ENCODE measurements at regions not wholly inside any gene's neighbourhood (a gene's known extent, or its start where the extent isn't known, plus 50 kb on each side); places are given as distances from the start of the nearest gene placed in this dataset.
"Not testable (repeated sequence)": the region's sequence is repeated elsewhere in the genome, so short reads cannot be mapped to it uniquely, and the experiment has no call there.

DNA sequence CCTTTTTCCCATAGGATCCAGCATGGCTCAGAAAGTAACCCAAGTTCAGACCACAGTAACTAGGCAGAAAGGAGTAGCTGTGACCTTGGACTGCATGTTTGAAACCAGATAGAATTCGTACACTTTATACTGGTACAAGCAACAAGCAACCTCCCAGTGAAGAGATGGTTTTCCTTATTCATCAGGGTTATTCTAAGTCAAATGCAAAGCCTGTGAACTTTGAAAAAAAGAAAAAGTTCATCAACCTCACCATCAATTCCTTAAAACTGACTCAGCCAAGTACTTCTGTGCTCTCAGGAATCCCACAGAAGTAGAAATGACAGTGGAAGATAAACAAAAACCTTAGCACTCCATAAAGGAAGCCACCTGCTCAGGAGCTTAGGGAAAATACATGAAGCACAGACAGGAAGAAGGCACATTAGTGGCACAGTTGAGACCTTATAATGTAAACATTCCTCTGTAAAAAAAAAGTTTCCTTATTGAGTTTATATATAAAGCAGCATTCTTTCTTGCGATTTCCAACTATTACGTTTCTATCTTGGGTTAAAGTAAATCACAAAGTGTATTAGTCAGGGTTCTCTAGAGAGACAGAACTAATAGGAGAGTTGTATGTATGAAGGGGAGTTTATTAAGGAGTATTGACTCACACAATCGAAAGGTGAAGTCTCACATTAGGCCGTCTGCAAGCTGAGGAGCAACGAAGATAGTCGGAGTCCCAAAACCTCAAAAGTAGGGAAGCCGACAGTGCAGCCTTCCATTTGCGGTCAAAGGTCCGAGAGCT, 398.4 kb downstream of the DAD1 start:
- no peak for DNase-seq (ENCODE audit: low read depth)

DNA sequence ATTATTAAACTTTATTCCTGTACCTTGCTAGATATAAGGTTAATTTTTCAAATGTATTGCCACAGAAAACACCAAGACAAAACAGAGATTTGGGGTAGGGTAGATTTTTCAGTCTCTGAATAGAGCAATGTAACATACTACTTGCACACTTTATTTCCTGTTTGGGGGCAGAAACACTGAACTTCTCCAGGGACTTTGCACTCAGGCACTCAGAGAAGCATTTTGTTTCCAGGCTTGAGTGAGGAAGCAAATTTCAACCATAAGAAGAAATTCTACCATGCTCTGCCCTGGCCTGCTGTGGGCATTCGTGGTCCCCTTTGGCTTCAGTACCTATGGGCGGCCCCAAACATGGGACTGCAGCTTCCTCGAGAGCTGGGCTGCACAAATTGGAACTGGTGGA, 399.1 kb downstream of the DAD1 start:
- DNase-seq (ENCODE audit: low read depth): no peak

DNA sequence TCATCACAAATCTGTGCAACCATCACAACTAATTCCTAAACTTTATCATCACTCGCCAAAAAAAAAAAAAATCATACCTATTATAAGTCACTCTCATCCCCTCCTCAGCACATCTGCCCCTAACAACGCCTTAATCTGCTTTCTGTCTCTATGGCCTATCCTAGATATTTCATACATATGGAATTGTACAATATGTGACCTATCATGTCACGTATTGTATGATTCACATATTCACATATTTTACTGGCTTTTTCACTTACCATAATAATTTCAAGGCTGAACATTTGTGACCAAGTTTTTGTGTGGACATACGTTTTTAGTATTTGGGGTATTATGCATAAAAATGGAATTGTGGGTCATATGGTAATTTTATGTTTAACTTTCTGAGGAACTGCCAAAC, 400.7 kb downstream of the DAD1 start:
- no peak for DNase-seq (ENCODE audit: low read depth)

DNA sequence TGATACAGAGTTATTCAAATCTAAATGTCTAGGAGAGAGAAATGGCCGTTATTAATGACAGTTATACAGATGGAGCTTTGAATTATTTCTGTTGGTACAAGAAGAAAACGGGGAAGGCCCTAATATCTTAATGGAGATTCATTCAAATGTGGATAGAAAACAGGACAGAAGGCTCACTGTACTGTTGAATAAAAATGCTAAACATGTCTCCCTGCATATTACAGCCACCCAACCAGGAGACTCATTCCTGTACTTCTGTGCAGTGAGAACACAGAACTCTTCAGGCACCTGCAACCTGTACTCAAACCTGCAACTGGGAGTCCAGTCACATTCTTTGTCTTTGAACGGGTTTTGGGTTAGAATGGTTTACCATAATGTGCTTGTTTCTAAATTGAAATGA, 403.2 kb downstream of the DAD1 start:
- DNase-seq (ENCODE audit: low read depth): no peak

DNA sequence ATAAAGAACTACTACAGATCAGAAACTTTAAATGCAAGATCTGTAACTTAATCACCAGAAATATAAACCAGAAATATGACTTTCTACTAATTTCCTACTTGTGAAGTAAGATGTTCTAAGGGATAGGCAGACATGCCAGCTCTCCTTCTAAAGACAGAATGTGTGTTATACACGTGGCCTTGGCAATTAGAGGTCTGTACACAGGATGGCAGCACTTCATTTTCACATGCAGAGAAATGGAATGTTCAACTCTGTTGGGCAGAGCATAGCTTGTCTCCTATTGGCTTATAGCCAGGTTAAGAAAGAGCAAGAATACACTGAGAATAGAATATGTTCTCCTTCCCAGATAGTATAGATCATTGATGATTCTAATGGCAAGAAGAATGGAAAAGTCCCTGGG, 403.8 kb downstream of the DAD1 start:
- no peak for DNase-seq (ENCODE audit: low read depth)

DNA sequence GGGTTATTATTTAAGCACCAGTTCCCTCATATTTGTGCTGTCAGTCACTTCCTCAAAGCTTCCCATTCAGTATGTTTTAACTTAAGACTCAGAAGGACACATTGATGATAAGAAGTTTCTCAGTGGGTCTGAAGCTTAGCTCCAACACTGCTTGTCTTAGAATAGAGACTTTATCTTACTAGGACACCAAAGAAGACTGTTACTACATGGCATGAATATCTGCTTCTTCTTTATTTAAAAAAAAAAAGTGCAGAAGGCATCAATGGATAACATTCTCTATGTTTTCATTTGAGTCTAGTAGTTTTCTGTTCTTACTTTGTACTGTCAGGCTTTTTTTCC, 404.2 kb downstream of the DAD1 start:
- no peak for DNase-seq (ENCODE audit: low read depth)

DNA sequence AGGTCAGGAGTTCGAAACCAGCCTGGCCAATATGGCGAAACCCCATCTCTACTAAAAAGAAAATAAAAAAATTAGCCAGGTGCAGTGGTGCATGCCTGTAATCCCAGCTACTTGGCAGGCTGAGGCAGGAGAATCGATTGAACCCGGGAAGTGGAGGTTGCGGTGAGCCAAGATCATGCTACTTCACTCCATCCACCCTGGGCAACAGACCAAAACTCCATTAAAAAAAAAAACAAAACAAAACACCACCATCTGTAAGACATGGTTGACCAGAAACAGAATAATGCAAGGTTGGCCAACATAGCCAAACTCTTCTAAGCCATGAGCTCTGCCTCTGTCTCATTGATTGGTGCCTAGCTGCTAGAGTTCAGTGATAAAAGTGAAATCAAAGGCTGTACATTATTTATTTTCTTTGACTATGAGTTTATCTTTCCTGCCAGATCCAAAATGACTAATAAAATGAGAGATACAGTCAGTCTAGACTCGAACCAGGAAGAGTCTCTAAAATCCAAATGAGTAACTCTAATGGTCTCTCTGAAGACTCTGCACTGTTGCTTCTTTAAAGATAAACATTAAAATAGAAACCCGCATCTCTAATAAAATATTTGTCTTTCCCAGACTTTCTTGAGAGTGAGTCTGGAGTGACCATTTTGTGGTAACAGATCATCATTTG, 404.7 kb downstream of the DAD1 start:
- no peak for DNase-seq (ENCODE audit: low read depth)

DNA sequence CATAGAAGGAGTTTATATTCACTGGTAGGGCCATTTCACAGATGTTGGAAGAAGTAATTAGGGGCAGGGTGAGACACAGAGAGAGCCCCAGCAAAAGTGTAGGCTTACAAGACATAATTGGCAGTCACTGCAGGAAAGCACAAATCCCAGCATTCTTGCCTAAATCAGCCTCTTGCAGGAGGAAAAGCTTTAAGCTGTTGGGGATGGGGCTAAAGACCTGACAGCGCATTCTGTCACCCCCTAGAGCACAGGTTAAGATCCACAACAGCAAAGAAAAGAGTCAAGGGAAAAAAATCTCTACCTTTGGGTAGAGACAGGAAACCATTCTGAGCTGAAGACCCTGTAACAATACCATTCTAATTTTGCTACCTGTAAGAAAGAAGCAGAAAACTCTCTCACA, 409.0 kb downstream of the DAD1 start:
- no peak for DNase-seq (ENCODE audit: low read depth)

DNA sequence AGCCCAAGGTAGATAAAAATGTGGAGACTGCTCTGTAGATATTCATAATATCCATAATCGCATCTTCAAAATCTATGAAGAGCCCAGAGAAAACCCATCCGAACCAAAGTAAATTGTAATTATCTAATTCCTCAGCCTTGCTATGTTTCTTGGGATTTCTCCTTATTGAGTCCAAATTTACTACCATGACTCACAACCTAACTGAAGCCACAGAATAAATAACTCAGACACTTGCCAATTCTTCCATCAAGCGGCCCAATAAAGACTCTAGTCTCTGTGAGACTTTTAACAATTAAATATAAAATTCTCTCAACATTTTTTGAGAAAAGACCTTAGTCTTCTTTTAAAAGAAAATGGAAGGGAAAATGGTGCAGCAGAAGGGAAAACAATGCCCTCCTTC, 409.8 kb downstream of the DAD1 start:
- no peak for DNase-seq (ENCODE audit: low read depth)

DNA sequence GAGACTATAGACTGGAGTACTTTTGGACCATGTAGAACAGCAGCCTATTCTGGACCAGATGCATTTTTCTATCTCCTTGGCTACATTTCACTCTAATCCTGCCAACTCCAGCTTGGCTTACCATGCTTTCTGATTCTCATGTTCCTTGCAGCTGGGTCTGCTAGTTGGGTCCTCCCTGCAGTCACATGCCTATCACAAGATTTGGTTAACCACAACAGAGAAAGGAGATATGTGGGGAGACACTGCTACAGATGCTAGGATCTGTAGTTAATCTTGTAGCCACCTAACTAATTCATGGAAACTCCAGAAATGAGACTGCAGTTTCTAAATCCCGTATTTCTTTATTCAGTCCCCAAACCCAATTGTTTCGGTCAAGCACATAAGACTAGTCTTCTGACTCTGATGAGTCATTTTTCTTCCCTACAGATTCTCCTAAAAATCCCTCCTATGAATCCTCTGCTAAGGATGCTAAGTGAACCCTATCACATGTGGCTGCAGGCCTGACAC, 410.6 kb downstream of the DAD1 start:
- no peak for DNase-seq (ENCODE audit: low read depth)

DNA sequence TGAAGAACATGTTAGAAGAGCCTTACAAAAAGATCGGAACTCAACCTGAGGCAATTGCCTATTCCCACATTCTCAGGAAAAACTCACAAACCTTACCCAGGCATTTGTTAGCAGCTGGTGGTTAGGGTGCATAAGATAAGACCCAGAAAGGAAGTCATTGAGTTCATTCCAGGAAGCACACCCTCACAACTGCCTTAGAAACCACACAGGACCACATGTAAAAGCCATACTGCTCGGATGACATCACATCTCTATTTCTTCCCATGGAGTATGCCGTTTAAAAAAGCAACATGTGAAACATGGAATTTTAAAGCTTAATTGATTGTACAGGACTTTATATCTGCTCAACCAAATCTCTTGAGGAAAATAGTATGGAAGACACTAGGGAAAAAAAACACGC, 411.2 kb downstream of the DAD1 start:
- no peak for DNase-seq (ENCODE audit: low read depth)

DNA sequence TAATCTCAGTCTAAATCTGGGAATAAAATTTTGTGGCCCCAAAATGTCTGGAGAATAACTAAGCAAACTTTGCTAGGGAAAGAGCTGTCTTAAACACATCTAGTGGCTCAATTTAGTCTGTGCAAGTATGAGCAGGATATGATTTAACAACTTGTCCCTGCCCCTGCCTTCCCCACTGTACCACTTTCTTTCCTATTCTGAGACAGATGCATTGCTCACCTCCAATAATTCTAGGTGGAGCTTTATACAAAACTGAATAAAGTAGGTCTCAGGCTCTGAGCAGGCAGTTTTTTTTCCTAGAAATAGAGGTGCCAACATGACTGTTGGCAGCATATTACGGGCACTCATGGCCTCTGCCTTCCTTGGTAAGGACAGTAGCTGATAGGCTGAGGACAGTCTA, 412.1 kb downstream of the DAD1 start:
- DNase-seq (ENCODE audit: low read depth): no peak

DNA sequence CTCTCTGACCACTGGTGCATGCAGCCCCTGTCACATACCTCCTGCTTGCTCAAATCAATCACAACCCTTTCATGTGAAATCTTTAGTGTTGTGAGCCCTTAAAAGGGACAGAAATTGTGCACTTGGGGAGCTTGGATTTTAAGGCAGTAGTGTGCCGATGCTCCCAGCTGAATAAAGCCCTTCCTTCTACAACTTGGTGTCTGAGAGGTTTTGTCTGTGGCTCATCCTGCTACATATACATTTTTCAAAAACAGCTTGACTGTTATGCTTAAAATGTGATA, 413.8 kb downstream of the DAD1 start:
- DNase-seq (ENCODE audit: low read depth): not testable (repeated sequence)

DNA sequence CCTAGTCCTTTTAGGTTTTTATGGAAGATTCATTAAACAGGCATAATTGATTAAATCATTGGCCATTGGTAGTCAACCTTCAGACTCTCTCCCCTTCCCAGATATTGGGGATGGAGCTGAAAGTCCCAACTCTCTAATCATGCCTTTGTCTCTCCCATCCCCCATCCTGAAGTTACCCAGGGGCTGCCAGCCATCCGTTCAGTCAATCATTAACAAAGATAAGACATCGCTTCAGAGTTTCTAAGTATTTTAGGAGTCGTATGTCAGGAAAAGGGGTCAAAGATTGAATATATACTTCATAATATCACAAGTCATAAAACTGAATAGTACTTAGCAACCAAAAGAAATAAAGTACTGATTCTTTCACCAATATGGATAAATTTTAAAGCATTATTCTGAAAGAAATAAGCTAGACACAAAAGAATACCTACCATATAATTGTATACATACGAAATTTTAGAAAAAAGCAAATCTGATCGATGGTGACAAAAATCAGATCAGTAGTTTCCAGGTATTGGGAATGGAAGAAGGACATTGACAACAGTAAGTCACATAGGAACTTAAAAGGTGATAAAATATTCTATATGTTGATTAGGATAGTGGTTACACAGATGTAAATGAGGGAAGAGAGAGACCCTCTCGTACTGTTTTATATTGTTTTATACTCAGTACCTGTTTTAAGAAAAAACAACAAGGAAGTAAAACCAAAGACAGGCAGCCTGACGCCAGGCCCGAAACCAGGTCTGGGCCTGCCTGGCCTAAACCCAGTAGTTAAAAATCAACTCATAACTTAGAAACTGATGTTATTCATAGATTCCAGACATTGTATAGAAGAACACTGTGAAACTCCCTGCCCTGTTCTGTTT, 414.4 kb downstream of the DAD1 start:
- DNase-seq (ENCODE audit: low read depth): no peak

DNA sequence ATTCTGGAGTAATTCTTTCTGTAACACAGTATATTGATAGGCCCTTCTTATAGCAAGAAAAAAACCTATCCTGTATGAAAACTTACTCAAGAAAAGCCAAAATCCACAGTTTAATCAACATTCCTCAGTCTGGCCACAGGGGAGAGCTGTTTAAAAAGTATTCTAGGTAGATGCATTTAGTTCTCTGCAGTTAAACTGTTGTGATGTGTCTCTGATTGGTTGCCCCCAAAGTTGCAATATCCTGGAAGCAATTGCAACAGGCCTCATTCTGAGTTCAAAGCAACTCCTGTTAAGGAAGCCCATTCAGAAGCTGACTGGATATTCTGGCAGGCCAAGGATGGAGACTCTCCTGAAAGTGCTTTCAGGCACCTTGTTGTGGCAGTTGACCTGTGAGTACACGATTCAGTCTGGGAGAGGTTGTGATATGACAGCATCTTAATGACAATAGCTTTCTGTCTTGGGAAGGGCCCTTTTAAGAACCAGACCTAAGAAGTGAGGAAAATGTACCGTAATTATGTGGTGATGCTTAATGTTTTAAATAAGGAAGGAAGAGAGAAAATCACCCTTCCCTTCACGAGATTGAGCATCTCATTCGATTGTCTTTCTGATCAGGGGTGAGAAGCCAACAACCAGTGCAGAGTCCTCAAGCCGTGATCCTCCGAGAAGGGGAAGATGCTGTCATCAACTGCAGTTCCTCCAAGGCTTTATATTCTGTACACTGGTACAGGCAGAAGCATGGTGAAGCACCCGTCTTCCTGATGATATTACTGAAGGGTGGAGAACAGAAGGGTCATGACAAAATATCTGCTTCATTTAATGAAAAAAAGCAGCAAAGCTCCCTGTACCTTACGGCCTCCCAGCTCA, 420.7 kb downstream of the DAD1 start:
- DNase-seq (ENCODE audit: low read depth): no peak

DNA sequence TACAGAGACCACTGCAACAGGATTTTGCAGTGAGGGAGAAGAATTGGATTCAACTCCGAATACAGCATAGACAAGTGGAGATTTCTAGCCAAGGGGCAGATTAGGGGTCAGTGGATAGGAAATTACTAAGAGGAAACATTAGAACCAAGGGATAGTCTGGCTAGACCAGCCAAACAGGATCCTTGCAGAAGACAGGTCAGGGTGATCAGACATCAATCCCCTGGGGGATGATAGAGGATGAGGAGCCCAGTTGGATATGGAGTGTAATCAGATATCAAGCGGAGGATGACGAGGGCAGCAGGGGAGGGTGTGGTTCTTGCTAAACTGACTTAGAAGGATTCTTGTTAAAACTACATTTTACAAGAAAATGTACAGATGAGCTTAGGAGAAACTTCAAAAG, 424.4 kb downstream of the DAD1 start:
- no peak for DNase-seq (ENCODE audit: low read depth)

DNA sequence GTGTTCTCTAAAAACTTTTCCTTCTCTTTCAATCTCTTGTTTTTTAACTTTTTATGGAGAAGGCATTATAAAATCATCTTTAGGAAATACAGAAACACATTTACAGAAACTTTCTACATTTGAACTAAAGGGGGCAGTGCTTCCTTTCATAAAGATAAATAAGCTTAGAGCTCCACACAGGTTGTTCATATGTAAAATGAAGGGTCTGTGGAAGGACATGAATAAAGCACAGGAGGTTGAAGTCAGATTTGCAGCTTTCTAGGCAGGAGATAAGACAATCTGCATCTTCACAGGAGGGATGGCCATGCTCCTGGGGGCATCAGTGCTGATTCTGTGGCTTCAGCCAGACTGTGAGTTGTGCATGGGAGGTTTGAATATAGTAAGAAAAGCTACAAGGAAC, 426.0 kb downstream of the DAD1 start:
- DNase-seq (ENCODE audit: low read depth): no peak

DNA sequence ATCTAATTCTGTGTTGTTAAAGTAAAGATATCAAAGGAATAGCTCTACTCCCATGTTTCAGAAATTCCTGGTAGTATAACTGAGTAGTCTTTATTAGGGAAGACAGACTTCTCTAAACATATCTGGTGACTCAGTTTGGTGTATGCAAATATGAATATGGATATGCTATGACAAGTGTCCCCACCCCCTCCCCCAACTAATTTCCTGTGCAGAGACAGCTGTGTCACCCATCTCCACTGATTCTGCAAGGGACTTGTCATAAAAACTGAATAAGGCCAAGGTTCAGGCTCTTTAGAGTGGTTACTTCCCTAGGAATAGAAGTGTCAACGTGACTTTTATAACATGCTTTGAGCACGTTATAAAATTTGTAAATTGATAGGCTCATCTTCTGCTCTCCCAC, 429.1 kb downstream of the DAD1 start:
- DNase-seq (ENCODE audit: low read depth): no peak

DNA sequence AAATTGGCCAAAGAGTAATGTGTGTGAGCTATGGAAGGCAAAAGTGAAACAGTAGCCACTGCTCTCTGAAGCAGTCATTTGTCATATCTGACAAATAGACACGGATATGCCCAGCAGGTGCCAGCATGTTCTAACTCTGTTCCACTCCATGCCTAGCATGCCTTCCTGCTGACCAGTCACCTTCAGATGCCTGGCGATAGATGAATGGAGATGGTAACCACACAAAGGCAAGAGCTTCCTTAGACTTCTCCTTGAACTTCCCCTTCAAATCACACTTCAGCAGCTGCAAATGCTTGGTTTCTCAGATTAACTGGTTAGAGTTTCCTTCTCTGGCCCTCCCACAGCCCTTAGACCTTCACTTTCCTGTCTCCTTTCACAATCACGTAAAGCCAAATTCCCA, 429.9 kb downstream of the DAD1 start:
- no peak for DNase-seq (ENCODE audit: low read depth)

DNA sequence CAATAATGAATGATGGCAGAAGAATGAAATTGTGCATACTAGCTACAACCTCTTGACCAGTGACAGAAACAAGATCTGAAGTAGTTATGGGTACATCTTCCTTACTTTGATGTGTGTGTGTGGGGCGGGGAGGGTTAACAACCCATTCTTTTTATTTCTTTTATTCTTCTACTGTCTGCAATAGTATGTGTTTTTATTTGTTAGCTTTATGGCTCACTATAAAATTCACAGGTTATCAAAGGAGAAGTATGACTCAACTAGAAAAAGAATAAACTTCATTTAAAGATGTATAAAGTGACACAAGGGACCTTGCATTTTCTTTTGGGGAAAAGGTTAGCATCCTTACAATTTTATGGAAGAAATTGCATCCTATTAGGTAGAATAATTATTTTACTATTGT, 430.5 kb downstream of the DAD1 start:
- DNase-seq (ENCODE audit: low read depth): no peak

DNA sequence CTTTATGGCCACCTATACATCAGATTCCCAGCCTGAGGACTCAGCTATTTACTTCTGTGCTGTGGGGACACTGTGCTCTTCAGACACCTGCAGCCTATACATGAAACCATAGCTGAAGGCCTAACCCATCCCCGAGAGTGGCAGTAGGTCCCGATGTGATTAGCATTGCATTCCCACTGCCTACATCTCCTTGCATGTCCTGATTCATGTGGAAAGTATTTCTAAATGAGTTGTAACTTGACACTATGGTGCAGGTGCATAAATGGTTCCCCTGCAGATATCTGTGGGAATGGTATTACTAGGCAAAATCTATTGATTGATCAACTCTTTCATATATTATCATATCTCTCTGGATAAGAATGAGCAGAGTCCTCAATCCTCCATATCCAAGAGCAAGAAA, 433.5 kb downstream of the DAD1 start:
- no peak for DNase-seq (ENCODE audit: low read depth)

DNA sequence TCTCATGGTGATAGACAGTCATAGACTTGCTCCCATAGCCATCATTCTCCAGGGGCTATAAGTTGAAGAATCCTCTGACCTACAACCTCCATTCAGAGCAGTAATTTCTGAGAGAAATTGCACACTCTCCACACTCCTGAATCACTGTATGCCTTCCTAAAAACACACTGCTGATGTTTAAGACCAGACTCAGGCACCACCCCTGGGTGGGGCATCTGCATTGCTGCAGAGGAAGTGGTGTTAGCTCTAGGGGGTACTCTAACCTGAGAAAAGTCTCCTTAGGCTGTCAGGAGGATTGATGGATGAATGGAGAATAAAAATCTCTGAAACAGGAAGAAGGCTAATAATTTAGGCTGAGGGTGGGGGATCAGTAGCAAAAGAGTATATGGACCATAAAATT, 436.1 kb downstream of the DAD1 start:
- no peak for DNase-seq (ENCODE audit: low read depth)

Data from CMK (cell line).